ENCODE measurements at regions not wholly inside any gene's neighbourhood (a gene's known extent, or its start where the extent isn't known, plus 50 kb on each side); places are given as distances from the start of the nearest gene placed in this dataset.

DNA sequence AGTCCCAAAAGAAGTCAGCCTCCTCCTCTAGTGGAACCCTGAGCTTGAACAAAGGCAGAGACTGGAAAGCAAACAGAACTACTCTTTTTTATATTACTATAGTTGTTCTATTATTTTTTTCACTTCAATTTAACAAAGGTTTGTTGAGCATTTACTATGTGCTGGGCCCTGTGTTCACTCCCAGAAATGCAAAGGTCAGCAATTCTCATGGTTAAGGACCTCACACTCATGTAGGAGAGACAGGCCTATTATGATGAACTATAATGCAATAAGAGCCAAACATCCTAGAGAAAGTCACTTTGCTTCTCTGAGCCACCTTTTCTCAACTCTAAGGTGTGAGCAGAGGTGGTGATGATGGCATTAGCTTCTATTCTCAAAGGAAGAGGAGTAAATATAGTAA, 82.1 kb upstream of the ARHGEF3 start:
- no peak for DNase-seq (ENCODE audit: low read depth)
- no peak overlapping the region for H3K4me3 ChIP-seq (ENCODE audit: low read depth, low read length)
- H3K27me3 ChIP-seq (ENCODE audit: control insufficient read depth, insufficient read depth, low read length): no peaks in the 10 kb centered on the region
- no peaks in the 10 kb centered on the region for H3K36me3 ChIP-seq (ENCODE audit: control insufficient read depth, insufficient read depth, low read length)
- TF ChIP-seq, protein P1, sequence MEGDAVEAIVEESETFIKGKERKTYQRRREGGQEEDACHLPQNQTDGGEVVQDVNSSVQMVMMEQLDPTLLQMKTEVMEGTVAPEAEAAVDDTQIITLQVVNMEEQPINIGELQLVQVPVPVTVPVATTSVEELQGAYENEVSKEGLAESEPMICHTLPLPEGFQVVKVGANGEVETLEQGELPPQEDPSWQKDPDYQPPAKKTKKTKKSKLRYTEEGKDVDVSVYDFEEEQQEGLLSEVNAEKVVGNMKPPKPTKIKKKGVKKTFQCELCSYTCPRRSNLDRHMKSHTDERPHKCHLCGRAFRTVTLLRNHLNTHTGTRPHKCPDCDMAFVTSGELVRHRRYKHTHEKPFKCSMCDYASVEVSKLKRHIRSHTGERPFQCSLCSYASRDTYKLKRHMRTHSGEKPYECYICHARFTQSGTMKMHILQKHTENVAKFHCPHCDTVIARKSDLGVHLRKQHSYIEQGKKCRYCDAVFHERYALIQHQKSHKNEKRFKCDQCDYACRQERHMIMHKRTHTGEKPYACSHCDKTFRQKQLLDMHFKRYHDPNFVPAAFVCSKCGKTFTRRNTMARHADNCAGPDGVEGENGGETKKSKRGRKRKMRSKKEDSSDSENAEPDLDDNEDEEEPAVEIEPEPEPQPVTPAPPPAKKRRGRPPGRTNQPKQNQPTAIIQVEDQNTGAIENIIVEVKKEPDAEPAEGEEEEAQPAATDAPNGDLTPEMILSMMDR (IDR thresholded peaks at IDR 0.05; ENCODE audit: insufficient read depth, low read length, poor library complexity, severe bottlenecking): no peak

DNA sequence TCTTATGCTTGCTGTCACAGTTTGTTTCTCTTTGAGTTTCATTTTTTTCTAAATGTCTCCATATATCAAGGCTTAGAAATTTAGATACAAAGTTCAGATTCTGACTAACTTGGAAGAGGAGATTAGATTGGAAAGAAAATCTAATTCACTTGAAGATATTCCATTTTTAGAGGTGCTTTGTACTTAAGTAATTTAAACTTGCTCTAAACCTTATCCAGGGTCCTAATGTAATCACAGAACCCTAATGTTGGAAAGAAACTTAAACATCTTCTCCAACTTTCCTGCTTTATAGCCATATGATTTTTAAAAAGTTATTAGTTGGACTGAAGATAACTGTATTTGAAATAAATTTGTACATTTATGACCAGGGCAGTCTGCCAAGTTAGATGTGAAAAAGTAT, 81.1 kb upstream of the ARHGEF3 start:
- TF ChIP-seq, protein P1 (IDR thresholded peaks at IDR 0.05; ENCODE audit: insufficient read depth, low read length, poor library complexity, severe bottlenecking): no peak
- no peak for DNase-seq (ENCODE audit: low read depth)
- no peaks in the 10 kb centered on the region for H3K27me3 ChIP-seq (ENCODE audit: control insufficient read depth, insufficient read depth, low read length)
- no peaks in the 10 kb centered on the region for H3K36me3 ChIP-seq (ENCODE audit: control insufficient read depth, insufficient read depth, low read length)
- no peak overlapping the region for H3K4me3 ChIP-seq (ENCODE audit: low read depth, low read length)

DNA sequence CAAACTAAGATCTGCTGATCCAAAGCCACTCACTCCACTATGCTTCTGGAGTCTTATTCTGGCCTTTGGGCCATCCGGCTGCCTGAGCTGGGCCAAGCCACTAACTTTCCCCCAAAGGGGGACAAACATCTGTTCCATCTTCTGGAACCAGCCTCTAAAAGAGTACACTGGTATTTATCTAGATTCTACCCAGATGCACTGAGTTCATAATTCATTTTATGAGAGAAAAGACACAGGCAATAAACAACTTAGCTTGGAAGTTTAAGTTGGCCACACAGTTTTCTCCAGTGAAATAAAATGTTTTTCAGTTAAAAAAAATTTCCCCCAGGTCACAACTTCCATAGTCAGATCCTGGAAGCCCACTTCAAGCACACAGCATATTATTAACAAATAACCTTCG, 80.1 kb upstream of the ARHGEF3 start:
- TF ChIP-seq, protein P1 (IDR thresholded peaks at IDR 0.05; ENCODE audit: insufficient read depth, low read length, poor library complexity, severe bottlenecking): no peak
- no peak for DNase-seq (ENCODE audit: low read depth)
- Histone ChIP-seq H3K36me3 (ENCODE audit: control insufficient read depth, insufficient read depth, low read length) (no peaks in the 10 kb centered on the region), H3K4me3 (ENCODE audit: low read depth, low read length) (no peak overlapping the region), H3K27me3 (ENCODE audit: control insufficient read depth, insufficient read depth, low read length) (no peaks in the 10 kb centered on the region)

DNA sequence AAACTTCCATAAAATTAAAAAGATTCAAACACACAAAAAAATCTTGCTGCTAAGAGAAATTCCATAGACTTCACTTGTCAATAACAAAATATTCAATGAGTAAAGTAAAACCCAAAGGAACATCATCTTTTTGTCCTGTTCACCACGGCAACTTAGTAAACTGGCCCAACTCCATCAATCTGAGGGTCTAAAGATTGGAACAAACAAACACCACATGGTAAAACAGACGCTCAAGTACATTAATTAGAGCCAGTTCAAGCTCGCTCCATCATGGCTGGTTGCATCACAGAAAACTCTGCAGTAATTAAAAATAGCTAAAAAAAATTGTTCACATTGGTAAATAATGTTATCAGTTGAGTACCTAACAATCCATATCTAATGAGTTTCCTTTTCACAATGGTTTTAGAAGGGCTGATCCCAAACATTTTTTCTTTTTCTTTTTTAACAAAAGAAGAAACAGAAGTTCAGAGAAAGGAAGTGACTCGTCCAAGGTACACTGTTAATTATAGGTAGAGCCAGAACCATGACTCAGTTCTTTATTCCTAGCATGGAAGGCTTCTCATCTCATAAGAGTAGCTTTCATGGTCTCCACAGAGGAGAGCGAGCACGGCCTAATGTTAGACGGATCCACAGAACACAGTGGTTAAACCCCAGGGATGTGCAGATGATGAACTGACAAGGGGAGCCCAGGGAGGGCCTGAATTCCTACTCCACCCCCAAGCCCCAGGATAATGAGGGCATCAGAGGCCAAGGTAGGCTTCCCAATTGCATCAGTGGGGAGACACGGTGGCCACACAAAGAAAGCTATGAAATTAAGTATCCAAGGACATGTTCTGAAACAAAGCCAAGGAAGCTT, 79.2 kb upstream of the ARHGEF3 start:
- no peak for DNase-seq (ENCODE audit: low read depth)
- no peaks in the 10 kb centered on the region for H3K27me3 ChIP-seq (ENCODE audit: control insufficient read depth, insufficient read depth, low read length)
- no peak overlapping the region for H3K4me3 ChIP-seq (ENCODE audit: low read depth, low read length)
- TF ChIP-seq, protein P1 (IDR thresholded peaks at IDR 0.05; ENCODE audit: insufficient read depth, low read length, poor library complexity, severe bottlenecking): no peak
- H3K36me3 ChIP-seq (ENCODE audit: control insufficient read depth, insufficient read depth, low read length): no peaks in the 10 kb centered on the region

DNA sequence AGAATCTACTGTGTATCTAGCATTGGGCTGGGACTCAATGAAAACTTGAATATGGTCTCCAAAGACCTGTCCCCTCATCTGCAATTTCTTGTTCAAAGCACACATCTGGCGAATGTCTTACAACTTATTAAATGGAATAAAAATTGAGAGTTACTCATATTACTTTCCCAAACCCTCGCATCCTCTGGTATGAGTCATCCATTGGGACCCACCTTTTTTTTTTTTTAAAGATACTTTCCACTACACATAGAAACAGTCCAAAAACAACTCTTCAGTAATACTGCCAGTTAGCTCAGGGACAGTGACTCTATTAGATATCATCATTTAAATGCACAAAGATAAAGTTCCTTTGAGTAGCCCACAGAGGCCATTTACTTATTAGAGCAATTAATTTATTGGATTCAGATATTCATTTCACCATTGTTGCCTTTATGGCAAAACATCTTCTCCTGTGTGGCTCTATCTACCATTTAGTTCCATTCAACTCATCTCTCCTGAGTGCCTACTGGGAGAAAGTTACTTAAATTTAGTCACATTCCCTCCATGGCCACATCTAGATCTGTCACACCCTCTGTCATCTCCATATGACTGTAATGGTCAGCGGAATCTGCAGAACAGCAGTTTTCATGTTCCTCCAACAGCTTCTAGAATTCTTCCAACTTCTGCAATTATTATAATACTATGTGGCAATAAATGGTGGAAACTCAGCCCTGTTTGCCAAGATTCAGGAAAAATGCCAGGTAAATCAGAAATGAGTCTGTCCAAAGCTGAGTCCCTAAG, 77.9 kb upstream of the ARHGEF3 start:
- TF ChIP-seq, protein P1 (IDR thresholded peaks at IDR 0.05; ENCODE audit: insufficient read depth, low read length, poor library complexity, severe bottlenecking): no peak
- no peaks in the 10 kb centered on the region for H3K36me3 ChIP-seq (ENCODE audit: control insufficient read depth, insufficient read depth, low read length)
- DNase-seq (ENCODE audit: low read depth): no peak
- H3K27me3 ChIP-seq (ENCODE audit: control insufficient read depth, insufficient read depth, low read length): no peaks in the 10 kb centered on the region
- no peak overlapping the region for H3K4me3 ChIP-seq (ENCODE audit: low read depth, low read length)

All from kidney epithelial cell (primary cell).